Spleen (tissue), 11 donors: ENCODE measurements at regions not wholly inside any gene's neighbourhood (a gene's known extent, or its start where the extent isn't known, plus 50 kb on each side); places are given as distances from the start of the nearest gene placed in this dataset.

ENCODE experiments used
- DNase-seq: peaks from one replicate; pipeline ENCODE4 v3.0.0-alpha.2; 2020
- H3K27ac ChIP-seq, 8 donors: fragments of 200-600 bp; sonication (generic) in 7 of 8; 1 replicate in 4 of 8; 2 replicates in 4 of 8; pipeline versions ENCODE4 v1.5.0 to v1.8.0; 2016 to 2021; ENCODE audit warnings: inconsistent platforms in 4 of 8, mild to moderate bottlenecking in 4 of 8, moderate library complexity in 1 of 8
- H3K27me3 ChIP-seq, 7 donors: fragments of 200-600 bp; sonication (generic) in 6 of 7; replicated peaks in 1 of 7; 1 replicate in 4 of 7; 2 replicates in 3 of 7; pipeline versions ENCODE4 v1.5.0 to v1.8.0; 2016 to 2021; ENCODE audit warnings: inconsistent platforms in 3 of 7, mild to moderate bottlenecking in 1 of 7
- H3K36me3 ChIP-seq, 6 donors: fragments of 200-600 bp; sonication (generic) in 5 of 6; 1 replicate in 4 of 6; 2 replicates in 2 of 6; pipeline versions ENCODE4 v1.5.0 to v1.8.0; 2016 to 2021; ENCODE audit warnings: inconsistent platforms in 2 of 6
- H3K4me1 ChIP-seq, 6 donors: fragments of 200-600 bp; sonication (generic) in 5 of 6; 1 replicate in 3 of 6; 2 replicates in 3 of 6; pipeline versions ENCODE4 v1.5.0 to v1.8.0; 2016 to 2021; ENCODE audit warnings: inconsistent platforms in 3 of 6
- H3K4me3 ChIP-seq, 8 donors: fragments of 200-600 bp; sonication (generic) in 7 of 8; 1 replicate in 4 of 8; 2 replicates in 4 of 8; pipeline versions ENCODE4 v1.5.0 to v1.8.0; 2016 to 2021; ENCODE audit warnings: inconsistent platforms in 4 of 8, mild to moderate bottlenecking in 4 of 8, moderate library complexity in 2 of 8
- H3K9me3 ChIP-seq, 8 donors: fragments of 200-600 bp; sonication (generic) in 7 of 8; 1 replicate in 4 of 8; 2 replicates in 4 of 8; pipeline versions ENCODE4 v1.5.0 to v1.8.0; 2016 to 2021; ENCODE audit warnings: inconsistent platforms in 4 of 8
- POLR2AphosphoS5 ChIP-seq, 3 donors: sonication (generic); formaldehyde crosslinking; IDR thresholded peaks; one replicate each; pipeline ENCODE4 v1.5.1; 2017; ENCODE audit warnings: antibody characterized with exemption in 3 of 3
- WGBS, 5 donors: extraction: QIAGEN DNeasy Blood & Tissue Kit in 3 of 5; methylation state at CpG; one replicate each; pipeline versions ENCODE4 v1.1.5 to v1.1.7; 2013 to 2018; 5-methylcytosine and 5-hydroxymethylcytosine counted together
- intact Hi-C: fragments of 100-400 bp; cut with DNase I; formaldehyde crosslinking; loops from one replicate; pipeline ENCODE4 v1.15.0; 2023; ENCODE audit warnings: low total_unique reads
- small RNA-seq, 4 donors: library from RNA; depleted of rRNA; stranded (forward); fragments of <200 nt; gene quantifications; one replicate each; pipeline ENCODE3, GENCODE V24; 2016
- donor health status: healthy with polysubstance abuse.
- donor health status: DM: no; HTN: no; CAD: no; lungs with moderate emphysema.
- donor health status: DM: no; HTN: no; CAD: no.
- donor health status: Bipolar disorder and iron deficiency.
- donor health status: healthy.
- donor health status: DM: no; HTN: no; CAD: no.
- donor health status: DM: yes; HTN: yes; CAD: no.

- 29 to 63% (median 41%) methylated on average over 2 of the region's 2 CpGs for WGBS, 5 donors
- peaks cover 0 to 8% (median 0%) of the 10 kb centered on the region in 6 donors for H3K4me1 ChIP-seq
- no peak for DNase-seq
- peaks cover 0 to 19% (median 0%) of the 10 kb centered on the region in 7 donors for H3K27me3 ChIP-seq
- H3K9me3 ChIP-seq, result no peaks in the 10 kb centered on the region
- no peak overlapping the region for H3K27ac ChIP-seq
- TF ChIP-seq POLR2AphosphoS5 (IDR thresholded peaks at IDR 0.05), result no peak
- intact Hi-C loops, result no loop called here
- H3K4me3 ChIP-seq, result no peak overlapping the region
- H3K36me3 ChIP-seq, result no peaks in the 10 kb centered on the region
These were observed 121.4 kb downstream of the GPAT3 start for GRCh38 chr4:83657336-83657735.

Small RNA genes in the stretch of these regions (small RNA-seq; reads per million reads assigned to genes)
- 0 reads per million in 4 donors for gene RNU6-774P
